ENCODE measurements at regions not wholly inside any gene's neighbourhood (a gene's known extent, or its start where the extent isn't known, plus 50 kb on each side); places are given as distances from the start of the nearest gene placed in this dataset.

- no peak for TF ChIP-seq CTCF (IDR thresholded peaks at IDR 0.05)
- TF ChIP-seq POLR2A (IDR thresholded peaks at IDR 0.05) = no peak
These were observed 199.7 kb downstream of the CRLF2 start for GRCh38 chrX:1012678-1013300.
